GM18508 (cell line): ENCODE measurements at regions not wholly inside any gene's neighbourhood (a gene's known extent, or its start where the extent isn't known, plus 50 kb on each side); places are given as distances from the start of the nearest gene placed in this dataset.
A peak's percentile ranks its signal among the peaks of the same experiment; 100 is the strongest.

ENCODE experiments used
- ATAC-seq: cut with Tn5 transposase; IDR thresholded peaks from one replicate; pipeline ENCODE4 v1.9.1; 2021; ENCODE audit warnings: moderate number of reproducible peaks; ENCODE audit not compliant: insufficient read depth, unreplicated experiment

DNA sequence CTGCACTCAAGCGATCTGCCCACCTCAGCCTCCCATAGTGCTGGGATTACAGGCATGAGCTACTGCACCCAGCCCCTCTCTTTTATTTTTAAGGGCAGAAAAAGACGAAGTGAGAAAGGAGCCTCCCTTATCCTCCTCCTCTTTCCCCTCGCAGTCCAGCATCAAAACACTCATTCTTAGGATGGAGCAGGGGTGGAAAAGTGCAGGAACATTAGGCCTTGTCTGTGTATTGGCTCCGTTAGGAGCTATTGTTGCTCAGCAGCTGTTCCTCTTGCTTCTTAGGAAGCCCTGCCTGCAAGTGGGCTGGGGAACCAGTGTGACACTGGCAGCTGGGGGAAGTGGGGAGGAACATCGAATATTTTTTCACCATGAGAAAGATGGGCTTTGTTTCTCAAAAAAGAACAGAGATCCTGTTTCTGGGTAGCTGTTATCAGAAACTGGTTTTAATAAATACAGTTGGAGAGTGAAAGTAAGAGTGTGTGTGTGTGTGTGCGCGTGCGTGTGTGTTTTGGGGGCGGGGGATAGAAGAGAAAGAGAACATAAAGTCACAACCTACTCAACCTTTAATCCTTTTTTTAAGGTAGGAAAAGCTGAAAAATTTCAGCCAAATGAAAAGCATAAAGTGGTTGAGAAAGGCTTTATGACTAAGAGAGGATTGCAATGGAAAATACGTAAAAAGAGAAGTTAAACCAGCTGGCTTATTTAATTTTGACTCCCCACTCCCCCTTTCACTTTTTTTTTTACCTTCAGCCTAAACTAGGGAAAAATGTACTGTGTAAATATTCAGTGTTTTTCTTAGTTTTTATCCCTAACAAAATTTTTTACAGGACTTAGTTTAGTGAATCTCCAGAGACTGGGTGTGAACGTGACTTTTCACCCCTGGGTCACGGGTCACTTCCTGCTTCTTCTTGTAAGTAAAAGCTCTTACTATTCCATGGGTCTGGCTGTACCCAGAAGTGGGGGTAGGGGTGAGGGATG lies 197.2 kb upstream of the PLEKHG7 start:
- ATAC-seq: no peak

DNA sequence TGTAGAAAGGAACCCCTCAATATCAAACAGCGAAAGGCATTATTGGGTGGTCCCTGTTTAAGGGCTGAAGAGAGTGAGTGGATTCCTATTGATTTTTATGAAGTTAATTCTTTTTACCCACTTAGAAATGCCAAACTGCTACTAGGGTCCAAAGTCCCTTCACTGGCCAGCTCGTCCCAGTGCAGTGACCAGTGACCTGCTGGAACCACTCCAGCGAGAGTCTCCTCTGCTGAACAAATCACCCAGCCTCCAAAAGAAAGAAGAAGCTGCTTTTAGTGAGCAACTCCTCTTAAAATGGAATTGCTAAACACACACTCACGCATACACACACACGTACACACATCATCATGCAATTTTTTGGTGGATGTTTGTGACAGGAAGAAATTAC lies 198.2 kb upstream of the PLEKHG7 start:
- ATAC-seq: no peak

DNA sequence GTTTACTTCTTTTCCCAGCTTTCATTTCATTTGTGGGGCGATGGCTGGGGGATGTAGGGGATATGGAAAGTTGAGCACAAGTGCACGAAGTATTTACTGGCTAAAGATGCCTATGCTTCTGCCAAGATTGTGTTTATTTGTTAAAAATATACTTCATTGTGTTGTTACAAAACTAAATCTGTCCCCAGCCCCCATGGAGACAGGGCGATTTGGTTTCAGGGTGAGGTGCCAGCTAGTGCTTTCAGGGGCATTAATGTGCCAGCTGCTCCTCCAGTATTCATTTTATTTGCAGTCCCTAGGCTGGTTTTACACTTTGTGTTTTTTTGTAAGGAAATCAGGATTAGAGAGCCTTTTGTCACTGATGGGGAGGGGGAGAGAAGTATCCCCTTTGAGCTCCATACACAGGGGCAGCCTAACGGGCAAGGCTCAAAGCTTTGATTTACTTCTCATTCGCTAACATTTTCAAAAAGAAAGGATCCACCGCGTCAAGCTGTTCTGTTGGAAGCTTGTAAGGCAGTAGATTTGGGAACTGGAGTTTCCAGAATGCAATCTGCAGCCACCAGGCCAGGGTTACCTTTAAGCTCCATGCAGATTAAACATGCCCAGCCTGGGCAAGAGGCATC lies 198.7 kb upstream of the PLEKHG7 start:
- no peak for ATAC-seq

DNA sequence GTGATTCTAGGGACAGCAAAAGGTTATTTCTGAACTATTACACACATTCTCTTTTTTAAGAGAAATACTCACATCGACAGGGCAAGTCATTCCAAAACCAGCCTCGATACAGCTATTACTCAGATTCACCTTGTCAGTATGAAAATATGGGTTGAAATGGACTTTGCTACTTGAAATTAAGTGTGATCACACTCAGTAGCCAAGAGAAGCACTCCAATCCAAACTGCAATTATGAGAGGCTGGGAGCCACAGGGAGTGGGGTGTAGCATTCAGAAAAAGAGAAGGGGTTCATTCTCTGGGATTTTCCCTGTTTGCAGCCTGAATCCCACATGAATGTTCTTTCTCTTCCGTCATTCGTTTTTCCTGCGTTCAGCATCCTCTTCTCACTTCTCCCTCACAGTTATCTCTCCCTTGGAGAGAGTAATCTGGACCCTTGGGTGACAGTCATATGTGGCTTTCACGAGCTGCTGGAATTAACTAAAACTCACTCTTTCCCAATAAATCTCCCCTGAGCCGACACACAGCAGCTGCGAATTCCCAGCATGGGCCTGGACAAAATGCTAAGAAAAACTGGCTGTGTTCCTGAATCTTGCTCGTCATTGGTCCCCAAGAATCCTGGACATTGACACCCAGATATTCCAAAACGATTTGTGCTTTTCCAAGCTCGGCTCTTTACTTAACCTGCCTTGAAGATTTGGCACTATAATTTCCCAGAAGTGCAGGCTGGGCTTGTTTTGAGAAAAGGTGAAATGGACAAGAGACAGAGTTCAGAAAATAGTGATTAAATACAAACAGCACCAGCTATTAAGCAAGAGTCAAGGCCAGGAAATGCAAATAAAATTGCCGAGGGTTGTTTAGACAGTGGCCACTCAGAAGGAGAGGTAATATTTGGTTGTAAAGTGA lies 199.5 kb upstream of the PLEKHG7 start:
- peak; percentile 52 for ATAC-seq

DNA sequence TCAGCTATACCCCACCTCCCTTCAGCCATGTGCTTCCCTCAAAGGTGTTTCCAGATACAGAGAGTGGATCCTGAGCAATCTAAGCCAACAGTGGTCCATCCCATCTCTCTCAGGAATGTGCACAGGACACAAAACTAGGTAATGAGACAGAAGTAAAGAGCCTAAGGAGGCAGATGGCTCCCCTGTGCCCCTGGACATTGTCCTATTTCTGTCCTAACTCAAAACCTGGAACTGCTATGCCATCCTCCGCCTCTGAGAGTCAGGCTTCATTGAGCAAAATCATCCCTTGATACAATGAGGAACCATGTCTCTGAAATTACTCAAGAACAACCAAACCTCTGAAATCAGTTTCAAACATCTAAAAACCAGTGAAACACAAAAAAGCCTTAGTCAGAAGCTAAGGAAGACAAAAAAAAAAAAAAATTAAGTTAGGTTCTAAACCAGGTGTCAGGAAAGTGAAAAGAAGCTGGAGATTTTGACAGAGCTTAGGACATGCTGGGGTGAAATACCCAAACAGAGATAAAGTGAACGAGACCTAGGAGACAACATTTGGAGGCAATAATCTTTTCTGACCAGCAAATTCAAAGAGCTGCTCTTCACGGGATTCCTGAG lies 200.3 kb upstream of the PLEKHG7 start:
- ATAC-seq: peak; percentile 29

DNA sequence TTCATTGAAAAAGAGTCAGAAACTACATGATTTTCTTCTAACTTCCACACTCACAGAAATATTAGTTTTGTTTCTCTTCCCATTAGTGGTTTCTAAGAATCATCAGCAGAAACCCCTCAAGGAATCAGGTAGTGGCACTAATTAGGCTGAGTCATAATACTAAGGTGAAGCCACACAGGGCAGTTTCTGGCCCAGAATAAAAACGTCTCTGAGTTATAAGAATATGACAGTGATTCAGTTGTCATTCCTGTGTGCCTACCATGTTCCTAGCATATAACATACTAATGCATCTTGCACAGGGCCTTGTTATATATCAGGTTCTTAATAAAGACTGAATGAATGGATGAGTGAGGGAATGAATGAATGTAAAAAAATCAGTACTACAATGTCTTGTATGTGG lies 206.0 kb upstream of the PLEKHG7 start:
- ATAC-seq: peak; percentile 57

DNA sequence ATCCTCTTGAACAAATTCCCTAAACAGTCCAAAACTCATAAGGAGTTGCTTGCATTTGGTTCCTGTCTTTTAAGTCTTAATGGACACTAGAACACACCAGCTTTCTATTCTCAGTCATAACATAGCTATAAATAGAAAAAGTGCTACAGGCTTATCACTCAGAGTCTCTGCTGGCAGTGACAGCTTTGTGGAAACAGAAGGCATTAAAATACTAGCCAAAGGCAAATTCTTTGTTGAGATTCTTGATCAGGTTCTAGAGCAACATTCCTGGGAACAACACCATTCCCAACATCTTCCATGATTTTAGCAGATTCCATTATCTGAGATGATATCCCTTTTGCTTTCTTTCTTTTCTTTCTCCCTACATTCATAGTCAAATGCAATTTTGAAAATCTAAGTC lies 207.7 kb upstream of the PLEKHG7 start:
- ATAC-seq: no peak

DNA sequence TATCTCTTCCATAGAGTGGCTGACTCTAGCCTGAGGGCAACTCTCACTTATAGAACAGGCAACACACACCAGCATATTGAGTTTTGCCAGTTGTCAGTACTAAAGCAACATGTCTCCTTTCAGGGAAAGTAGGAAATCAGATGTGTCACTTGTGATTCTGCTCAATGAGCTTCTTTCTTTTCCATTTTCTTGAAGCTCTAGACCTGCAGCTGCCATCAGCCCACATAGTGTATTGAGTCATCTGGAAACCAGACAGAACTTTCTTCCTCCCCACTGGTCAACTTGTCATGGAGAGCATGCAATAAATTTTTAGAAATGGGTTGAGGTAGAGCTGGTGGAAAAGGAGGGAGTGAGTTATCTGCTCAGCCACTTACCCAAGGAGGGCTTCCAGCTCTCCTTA lies 209.0 kb upstream of the PLEKHG7 start:
- peak; percentile 47 for ATAC-seq

DNA sequence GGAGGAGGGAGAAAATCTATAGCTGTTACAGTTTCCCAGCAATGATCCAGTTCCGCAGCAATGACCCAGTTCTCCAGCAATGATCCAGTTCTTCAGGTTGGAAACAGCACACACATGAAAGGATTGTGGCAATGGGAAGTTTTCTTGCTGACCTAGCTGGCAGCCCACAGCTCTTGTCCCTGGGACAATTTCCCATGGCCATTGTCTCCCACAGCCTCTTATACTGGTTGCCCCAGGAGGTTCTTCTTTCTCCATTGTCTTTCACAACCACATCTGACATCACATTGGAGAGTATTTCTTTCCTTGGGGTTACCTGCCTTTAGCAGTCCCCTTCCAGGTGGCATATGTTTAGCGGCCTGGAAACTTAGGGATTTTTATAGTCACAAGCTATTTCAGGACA lies 209.8 kb upstream of the PLEKHG7 start:
- ATAC-seq: no peak

DNA sequence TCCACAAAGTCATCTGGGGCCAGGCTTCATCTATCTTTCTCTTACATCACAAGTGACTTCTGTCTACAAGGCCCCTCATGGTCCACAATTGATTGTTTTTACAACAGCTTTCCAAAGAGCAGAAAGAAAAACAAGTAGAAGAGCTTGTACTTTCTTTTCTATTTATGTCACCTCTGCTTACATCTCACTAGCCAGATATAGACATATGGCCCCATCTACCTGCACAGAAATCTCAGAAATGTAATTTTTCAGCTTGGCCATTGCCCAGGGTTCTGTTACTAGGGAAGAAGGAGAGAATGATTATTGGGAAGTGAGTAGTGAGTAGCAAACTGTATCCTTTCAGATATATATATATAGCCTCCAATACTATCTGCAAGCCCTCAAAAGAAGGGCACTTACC lies 210.5 kb upstream of the PLEKHG7 start:
- ATAC-seq: no peak

DNA sequence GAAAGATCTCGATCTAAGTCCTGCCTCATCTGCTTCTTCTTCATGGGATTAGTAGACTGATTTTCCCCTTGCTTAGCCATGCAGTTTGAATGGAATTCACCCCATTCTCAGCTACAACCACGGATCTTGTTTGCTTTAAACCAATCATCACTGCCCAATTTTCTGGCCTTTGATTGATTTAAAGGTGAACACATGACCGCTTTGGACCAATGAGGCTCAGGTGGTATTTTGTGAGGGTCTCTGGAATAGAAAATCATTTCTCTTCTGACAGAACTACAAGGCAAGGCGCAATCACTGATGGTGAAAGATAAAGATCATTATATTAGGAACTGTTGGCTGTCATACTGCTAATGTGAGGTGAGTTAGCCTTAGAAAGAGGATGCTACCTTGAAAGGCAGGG lies 213.0 kb upstream of the PLEKHG7 start:
- ATAC-seq: no peak

DNA sequence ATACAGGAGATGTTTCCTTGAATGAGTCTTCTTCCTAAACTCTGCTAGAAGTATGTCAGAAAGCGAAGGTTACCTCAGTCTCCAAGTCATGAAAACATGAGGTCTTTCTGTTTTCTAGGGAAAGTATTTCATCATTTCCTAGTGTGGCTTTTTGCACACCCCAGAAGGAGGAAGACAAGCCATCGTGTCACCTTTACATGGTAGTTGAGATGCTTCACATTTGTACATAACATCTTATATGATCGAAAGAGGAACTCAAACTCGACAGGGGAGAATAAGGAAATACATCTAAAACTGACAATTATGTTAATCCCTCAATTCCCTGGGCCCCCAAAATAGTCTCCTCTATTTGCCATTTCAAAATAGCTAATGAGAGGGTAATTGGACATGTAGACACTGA lies 214.1 kb upstream of the PLEKHG7 start:
- ATAC-seq: no peak

DNA sequence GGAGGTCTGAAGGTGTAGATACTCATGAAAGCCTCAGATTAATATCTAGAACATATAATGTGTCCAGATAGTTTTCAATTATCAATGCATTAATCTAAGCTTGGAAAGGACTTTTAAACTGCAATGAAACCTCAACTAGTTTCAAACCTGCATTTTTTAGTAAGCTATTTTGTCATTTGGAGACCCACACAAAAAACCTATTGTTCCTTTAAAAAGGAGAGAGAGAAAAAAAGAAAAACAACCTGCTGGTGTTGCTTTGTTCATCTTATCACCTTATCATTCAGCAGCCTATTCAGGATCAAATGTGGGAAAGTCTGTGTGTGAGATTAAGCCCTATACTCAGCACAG lies 215.7 kb upstream of the PLEKHG7 start:
- no peak for ATAC-seq

DNA sequence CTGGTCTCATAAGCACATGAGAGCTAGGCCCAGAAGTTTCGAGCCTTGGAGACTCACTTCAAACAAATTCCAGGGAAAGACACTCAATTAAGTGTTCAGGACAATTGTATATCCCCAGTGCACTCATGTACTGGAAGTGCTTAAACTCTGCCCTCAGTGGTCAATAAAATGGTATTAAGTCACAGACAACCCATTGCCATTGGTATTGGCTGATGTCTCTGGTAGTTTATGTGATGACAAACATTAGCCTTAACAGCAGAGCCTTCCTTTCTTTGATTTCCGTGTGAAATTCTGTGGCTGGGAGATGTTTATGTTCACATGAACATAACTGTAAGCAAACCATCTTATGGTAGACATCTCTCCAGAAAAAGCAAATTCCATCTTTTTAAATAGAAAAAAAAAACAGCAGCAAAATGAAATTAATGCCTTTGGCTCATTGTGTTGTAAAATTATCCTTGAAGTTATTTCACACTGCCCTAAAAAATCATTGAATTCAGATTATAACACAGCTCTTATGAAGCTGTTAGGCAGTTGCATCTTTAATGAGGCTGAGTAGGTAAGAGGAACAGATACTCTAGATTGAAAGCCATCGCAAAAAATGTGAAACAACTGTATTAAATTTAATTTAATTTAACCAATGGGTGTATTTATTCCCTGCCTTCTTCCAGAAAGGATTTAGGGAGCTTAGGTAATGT lies 216.2 kb upstream of the PLEKHG7 start:
- ATAC-seq: no peak

DNA sequence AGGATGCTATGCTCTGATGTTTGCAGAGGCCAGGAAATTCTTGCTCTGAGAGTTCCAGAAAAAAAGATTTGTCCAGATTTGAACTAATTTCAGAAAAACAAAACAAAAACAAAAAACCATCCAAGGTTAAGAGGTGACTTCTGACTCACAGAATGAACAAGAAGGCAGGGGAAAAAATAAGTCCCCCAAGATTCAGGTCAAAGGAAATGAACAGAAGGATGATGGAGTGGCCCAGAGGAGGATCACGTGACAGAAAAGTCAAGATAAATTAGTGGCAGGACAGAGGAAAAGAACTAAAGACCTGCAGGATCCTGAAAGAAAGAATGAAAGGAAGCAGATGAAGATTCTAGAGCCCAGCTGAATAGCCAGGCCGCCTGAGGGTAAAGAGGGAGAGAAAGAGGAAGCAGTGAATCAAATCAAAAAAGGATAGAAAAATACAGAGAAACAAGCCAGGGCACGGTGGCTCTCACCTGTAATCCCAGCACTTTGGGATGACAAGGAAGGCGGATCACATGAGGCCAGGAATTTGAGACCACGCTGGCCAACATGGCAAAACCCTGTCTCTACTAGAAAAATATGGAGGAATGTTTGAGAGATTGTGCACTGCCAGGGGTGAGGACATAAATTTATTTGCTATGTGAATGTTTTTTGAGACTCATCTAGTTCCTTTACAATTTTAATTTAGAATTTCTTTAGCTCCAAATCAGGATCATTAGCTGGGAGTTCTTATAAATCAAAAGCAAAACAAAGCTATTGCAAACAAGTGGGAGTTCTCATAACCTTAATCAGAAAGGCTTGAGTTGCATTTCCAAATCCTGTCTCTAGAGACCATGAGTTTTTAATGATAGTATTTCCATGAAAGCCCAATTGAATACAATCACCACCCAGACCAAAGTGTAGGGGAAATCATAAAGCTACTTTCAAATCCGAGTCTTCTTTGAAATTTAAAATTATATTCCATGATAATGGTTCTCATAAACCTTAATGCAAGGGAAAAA lies 217.1 kb upstream of the PLEKHG7 start:
- no peak for ATAC-seq

DNA sequence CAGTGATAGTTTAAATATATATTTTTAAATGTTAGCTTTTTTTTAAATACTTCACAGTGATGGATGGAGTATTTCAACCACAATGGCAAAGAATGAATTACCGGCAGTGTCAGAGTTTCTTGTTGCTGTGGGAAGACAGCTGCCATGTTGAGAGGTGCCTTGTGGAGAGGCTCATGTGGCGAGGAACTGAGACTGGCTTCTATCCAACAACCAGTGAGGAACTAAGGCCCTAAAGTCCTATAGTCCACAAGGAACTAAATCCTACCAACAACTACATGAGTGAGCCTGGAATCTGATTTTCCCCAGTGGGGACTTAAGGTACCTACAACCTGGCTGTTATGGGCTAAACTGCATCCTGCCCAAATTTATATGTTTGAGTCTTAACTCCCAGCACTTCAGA lies 220.2 kb upstream of the PLEKHG7 start:
- ATAC-seq: no peak

DNA sequence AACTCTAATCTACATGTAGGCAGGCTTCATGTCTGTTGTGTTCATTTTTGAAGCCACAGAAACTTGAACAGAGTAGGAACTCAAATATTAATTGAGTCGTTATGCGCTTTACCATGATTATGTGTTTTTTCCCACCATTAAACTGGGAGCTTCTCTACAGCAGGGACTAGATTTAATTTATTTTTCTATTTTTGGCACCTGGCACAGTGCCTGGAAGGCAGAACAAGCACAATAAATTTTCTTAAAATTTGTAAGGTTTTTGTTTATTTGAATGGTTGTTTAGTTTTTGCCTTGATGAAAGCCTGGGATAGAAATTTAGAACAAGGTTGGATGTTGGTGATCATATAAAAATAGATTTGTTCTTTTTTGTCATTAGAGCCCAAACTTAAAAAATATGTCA lies 221.7 kb upstream of the PLEKHG7 start:
- ATAC-seq: no peak

DNA sequence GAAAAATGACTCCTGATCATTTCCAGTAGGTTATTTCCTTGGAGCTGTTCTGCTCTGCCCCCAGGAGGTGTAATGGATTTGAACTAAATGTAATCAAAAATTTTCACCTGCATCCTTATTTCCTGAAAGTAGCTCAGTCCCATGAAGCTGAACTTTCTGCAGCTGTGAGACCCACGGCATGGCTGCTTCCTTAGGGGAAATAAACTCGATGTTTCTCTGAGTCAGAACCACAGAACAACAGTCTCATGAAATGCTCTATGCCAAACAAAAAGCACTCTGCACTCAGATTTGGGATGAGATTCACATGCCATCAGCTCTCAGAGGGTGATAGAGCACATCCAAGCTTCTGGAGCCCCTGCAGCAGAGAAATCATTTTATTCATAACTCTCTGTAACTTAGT lies 224.1 kb upstream of the PLEKHG7 start:
- no peak for ATAC-seq

DNA sequence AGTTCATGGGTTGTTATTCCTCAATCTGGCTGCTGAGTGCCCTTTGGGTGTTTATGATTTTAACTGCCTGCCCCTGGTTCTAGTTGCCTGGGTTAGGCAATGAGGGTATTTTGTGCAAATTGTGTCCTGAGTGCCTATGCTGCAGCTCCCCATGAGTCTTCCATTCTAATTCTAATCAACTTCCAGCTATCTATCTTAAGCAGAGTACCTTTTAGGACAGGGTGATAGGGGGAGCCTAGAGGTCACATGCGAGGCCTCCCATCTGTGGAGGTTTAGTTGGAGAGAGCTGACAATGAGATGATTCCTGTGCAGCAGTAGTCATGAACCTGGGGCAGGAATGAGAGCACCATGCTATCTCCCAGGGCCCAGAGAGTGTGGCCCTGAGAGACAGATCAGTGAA lies 225.9 kb upstream of the PLEKHG7 start:
- no peak for ATAC-seq
